OCI-LY1 (cell line): ENCODE measurements at regions not wholly inside any gene's neighbourhood (a gene's known extent, or its start where the extent isn't known, plus 50 kb on each side); places are given as distances from the start of the nearest gene placed in this dataset.

ENCODE experiments used
- H2AFZ ChIP-seq: fragments of 200-600 bp; sonication (generic), shearing (Covaris generic); 2 replicates; pipeline ENCODE4 v1.6.0; 2014; ENCODE audit warnings: antibody characterized with exemption, mild to moderate bottlenecking, low read length
- H3F3A ChIP-seq: fragments of 200-600 bp; sonication (generic), shearing (Covaris generic); 2 replicates; pipeline ENCODE4 v1.6.0; 2014; ENCODE audit warnings: mild to moderate bottlenecking, antibody characterized with exemption, low read length, moderate library complexity; ENCODE audit not compliant: insufficient read depth
- H3K27ac ChIP-seq: fragments of 200-600 bp; sonication (generic); 2 replicates; pipeline ENCODE4 v1.5.1; 2014; ENCODE audit warnings: low read length, mixed run types, mild to moderate bottlenecking, low read depth; ENCODE audit not compliant: poor library complexity, severe bottlenecking
- H3K27me3 ChIP-seq: fragments of 200-600 bp; sonication (generic); 2 replicates; pipeline ENCODE4 v1.6.0; 2014; ENCODE audit warnings: antibody characterized with exemption, mild to moderate bottlenecking, low read length, moderate library complexity; ENCODE audit not compliant: insufficient read depth
- H3K36me3 ChIP-seq: fragments of 200-600 bp; sonication (generic); 2 replicates; pipeline ENCODE4 v1.6.1; 2014; ENCODE audit warnings: mild to moderate bottlenecking, antibody characterized with exemption, low read length, moderate library complexity, mixed read lengths; ENCODE audit not compliant: insufficient read depth
- H3K4me1 ChIP-seq: fragments of 200-600 bp; sonication (generic); 2 replicates; pipeline ENCODE4 v1.5.1; 2014; ENCODE audit warnings: mild to moderate bottlenecking, low read length, moderate library complexity; ENCODE audit not compliant: insufficient read depth, severe bottlenecking
- H3K4me2 ChIP-seq: fragments of 200-600 bp; sonication (generic), shearing (Covaris generic); 2 replicates; pipeline ENCODE4 v1.6.1; 2014; ENCODE audit warnings: low read length
- H3K4me3 ChIP-seq: fragments of 200-600 bp; sonication (generic); 2 replicates; pipeline ENCODE4 v1.5.1; 2014; ENCODE audit warnings: low read length, low read depth, mild to moderate bottlenecking, mixed read lengths; ENCODE audit not compliant: poor library complexity, severe bottlenecking
- H3K79me2 ChIP-seq: fragments of 200-600 bp; shearing (Covaris generic); 2 replicates; pipeline ENCODE4 v1.6.1; 2016; ENCODE audit warnings: mixed run types, low read length, mixed read lengths; ENCODE audit not compliant: insufficient read depth
- H3K9ac ChIP-seq: fragments of 200-600 bp; sonication (generic), shearing (Covaris generic); 2 replicates; pipeline ENCODE4 v1.6.1; 2014; ENCODE audit warnings: mild to moderate bottlenecking, low read length, mixed read lengths
- H3K9me2 ChIP-seq: fragments of 200-600 bp; sonication (generic), shearing (Covaris generic); 2 replicates; pipeline ENCODE4 v1.6.1; 2014; ENCODE audit warnings: low read depth, mild to moderate bottlenecking, low read length, mixed read lengths
- H3K9me3 ChIP-seq: fragments of 200-600 bp; shearing (Covaris generic); 2 replicates; pipeline ENCODE4 v1.6.1; 2014; ENCODE audit warnings: low read length, mixed read lengths
- H4K20me1 ChIP-seq: fragments of 200-600 bp; sonication (generic), shearing (Covaris generic); 2 replicates; pipeline ENCODE4 v1.6.0; 2016; ENCODE audit warnings: mild to moderate bottlenecking, low read length; ENCODE audit not compliant: insufficient read depth
- CTCF ChIP-seq: fragments of 200-600 bp; sonication (generic), shearing (Covaris generic); IDR thresholded peaks from 2 replicates; pipeline ENCODE4 v1.5.1; 2017; ENCODE audit warnings: mild to moderate bottlenecking, antibody characterized with exemption, low read length, moderate library complexity, mixed read lengths
- EZH2 ChIP-seq: fragments of 200-600 bp; sonication (generic), shearing (Covaris generic); IDR thresholded peaks from 2 replicates; pipeline ENCODE4 v1.8.0; 2017; ENCODE audit warnings: borderline replicate concordance, mixed run types, mild to moderate bottlenecking, antibody characterized with exemption, low read length, moderate library complexity, mixed read lengths

GRCh38 chr4:130192787-130193186 is 1096.8 kb downstream of the C4orf33 start:
- Histone ChIP-seq H3K9ac (no peak overlapping the region), H3K9me3 (no peaks in the 10 kb centered on the region), H3F3A (no peaks in the 10 kb centered on the region), H3K79me2 (no peaks in the 10 kb centered on the region), H3K36me3 (no peaks in the 10 kb centered on the region), H3K4me3 (no peak overlapping the region), H3K4me2 (no peak overlapping the region), H3K27ac (no peak overlapping the region), H3K9me2 (no peaks in the 10 kb centered on the region), H4K20me1 (no peaks in the 10 kb centered on the region), H3K4me1 (no peaks in the 10 kb centered on the region), H2AFZ (no peak overlapping the region), H3K27me3 (no peaks in the 10 kb centered on the region)
- TF ChIP-seq EZH2 (no peak), CTCF (no peak)

GRCh38 chr4:130197946-130198345 is 1102.0 kb downstream of the C4orf33 start:
- H3F3A ChIP-seq, result no peaks in the 10 kb centered on the region

GRCh38 chr4:130203571-130203970 is 1107.6 kb downstream of the C4orf33 start:
- H3K9ac ChIP-seq, result no peak overlapping the region
- H3F3A ChIP-seq, result no peaks in the 10 kb centered on the region
- H2AFZ ChIP-seq, result no peak overlapping the region
- no peak overlapping the region for H3K4me2 ChIP-seq
- no peak overlapping the region for H3K4me3 ChIP-seq
- no peaks in the 10 kb centered on the region for H3K27me3 ChIP-seq
- H3K9me2 ChIP-seq, result no peaks in the 10 kb centered on the region
- TF ChIP-seq CTCF (no peak), EZH2 (no peak)
- H3K27ac ChIP-seq, result no peak overlapping the region
- H3K4me1 ChIP-seq, result no peaks in the 10 kb centered on the region
- H3K79me2 ChIP-seq, result no peaks in the 10 kb centered on the region
- H4K20me1 ChIP-seq, result no peaks in the 10 kb centered on the region
- 0 out of 2 replicates have a peak, but pooled peaks cover 3% of the 10 kb centered on the region for H3K9me3 ChIP-seq
- no peaks in the 10 kb centered on the region for H3K36me3 ChIP-seq

More at GRCh38 chr4:130197946-130198345, 1102.0 kb downstream of the C4orf33 start:
- no peaks in the 10 kb centered on the region for H3K4me1 ChIP-seq
- no peaks in the 10 kb centered on the region for H3K36me3 ChIP-seq
- no peaks in the 10 kb centered on the region for H3K27me3 ChIP-seq
- H3K9me2 ChIP-seq, result no peaks in the 10 kb centered on the region
- 0 out of 2 replicates have a peak, but pooled peaks cover 3% of the 10 kb centered on the region for H3K9me3 ChIP-seq
- H2AFZ ChIP-seq, result no peak overlapping the region
- no peak overlapping the region for H3K27ac ChIP-seq
- TF ChIP-seq EZH2 (no peak), CTCF (no peak)
- H3K4me3 ChIP-seq, result no peak overlapping the region
- no peaks in the 10 kb centered on the region for H3K79me2 ChIP-seq
- no peak overlapping the region for H3K4me2 ChIP-seq
- no peak overlapping the region for H3K9ac ChIP-seq
- no peaks in the 10 kb centered on the region for H4K20me1 ChIP-seq
